ENCODE measurements at regions not wholly inside any gene's neighbourhood (a gene's known extent, or its start where the extent isn't known, plus 50 kb on each side); places are given as distances from the start of the nearest gene placed in this dataset.

GRCh38 chr6:14259594-14260152 is 142.1 kb downstream of the CD83 start:
- TF ChIP-seq CTCF (conservative IDR thresholded peaks at IDR 0.05 in 1 of 2, IDR thresholded peaks at IDR 0.05 in 1 of 2; ENCODE audit: low read depth in 1 of 2, low read length in 2 of 2) (no peak), EZH2 (IDR thresholded peaks at IDR 0.05; ENCODE audit: low read length, missing control alignments) (no peak)
